VCaP (cell line): ENCODE measurements at regions not wholly inside any gene's neighbourhood (a gene's known extent, or its start where the extent isn't known, plus 50 kb on each side); places are given as distances from the start of the nearest gene placed in this dataset.

Experiments used
- H3K27ac ChIP-seq: fragments of 450-650 bp; 2 replicates; pipeline ENCODE4 v1.5.1; 2017
- TF ChIP-seq, protein P1 (sequence below): fragments of 450-650 bp; conservative IDR thresholded peaks from 2 replicates; pipeline ENCODE4 v1.5.1; 2017; ENCODE audit warnings: mild to moderate bottlenecking, moderate library complexity

DNA sequence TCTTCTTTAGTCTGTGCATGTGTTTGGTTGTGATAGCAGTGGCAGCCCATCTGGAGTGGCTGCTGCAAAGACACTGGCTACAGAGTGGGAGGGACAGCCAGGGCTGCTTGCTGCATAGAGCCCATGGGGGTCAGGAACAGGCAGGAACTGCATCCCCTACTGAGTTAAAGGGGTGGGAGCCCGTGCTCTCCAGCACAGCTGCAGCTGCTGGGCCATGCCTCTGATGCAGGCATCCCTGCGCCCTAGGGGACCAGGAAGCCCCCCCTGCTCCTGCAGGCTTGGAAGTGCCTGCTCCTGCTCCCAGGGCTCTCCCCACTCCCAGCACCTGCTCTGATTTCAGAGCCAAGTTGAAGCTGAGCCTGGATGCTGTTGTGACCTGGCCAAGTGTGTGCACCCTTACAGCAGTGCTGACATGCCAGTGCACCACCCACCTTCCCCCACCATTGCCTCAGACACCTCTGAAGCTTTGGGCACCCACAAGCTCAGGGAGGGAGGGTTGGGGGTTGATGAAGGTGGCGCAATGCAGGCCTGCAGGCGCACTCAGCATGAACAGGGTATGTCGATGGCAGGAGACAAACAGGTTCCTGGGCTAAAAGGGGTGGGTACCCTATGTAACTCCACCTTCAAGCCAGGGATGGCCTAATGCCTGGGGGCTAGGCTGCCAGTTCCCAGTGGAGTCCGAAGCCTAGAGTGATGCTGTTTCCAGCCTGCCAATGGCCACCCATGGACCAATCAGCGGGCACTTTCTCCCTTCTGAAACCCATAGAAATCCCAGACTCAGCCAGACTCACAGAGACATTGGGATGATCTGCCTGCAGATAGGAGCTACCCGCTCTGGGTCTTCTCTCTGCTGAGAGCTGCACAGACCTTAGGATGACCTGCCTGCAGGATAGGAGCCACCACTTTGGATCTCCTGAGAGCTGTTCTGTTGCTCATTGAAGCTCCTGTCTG lies 919.9 kb upstream of the MIR17HG start:
- TF ChIP-seq, protein P1, sequence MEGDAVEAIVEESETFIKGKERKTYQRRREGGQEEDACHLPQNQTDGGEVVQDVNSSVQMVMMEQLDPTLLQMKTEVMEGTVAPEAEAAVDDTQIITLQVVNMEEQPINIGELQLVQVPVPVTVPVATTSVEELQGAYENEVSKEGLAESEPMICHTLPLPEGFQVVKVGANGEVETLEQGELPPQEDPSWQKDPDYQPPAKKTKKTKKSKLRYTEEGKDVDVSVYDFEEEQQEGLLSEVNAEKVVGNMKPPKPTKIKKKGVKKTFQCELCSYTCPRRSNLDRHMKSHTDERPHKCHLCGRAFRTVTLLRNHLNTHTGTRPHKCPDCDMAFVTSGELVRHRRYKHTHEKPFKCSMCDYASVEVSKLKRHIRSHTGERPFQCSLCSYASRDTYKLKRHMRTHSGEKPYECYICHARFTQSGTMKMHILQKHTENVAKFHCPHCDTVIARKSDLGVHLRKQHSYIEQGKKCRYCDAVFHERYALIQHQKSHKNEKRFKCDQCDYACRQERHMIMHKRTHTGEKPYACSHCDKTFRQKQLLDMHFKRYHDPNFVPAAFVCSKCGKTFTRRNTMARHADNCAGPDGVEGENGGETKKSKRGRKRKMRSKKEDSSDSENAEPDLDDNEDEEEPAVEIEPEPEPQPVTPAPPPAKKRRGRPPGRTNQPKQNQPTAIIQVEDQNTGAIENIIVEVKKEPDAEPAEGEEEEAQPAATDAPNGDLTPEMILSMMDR: no peak

DNA sequence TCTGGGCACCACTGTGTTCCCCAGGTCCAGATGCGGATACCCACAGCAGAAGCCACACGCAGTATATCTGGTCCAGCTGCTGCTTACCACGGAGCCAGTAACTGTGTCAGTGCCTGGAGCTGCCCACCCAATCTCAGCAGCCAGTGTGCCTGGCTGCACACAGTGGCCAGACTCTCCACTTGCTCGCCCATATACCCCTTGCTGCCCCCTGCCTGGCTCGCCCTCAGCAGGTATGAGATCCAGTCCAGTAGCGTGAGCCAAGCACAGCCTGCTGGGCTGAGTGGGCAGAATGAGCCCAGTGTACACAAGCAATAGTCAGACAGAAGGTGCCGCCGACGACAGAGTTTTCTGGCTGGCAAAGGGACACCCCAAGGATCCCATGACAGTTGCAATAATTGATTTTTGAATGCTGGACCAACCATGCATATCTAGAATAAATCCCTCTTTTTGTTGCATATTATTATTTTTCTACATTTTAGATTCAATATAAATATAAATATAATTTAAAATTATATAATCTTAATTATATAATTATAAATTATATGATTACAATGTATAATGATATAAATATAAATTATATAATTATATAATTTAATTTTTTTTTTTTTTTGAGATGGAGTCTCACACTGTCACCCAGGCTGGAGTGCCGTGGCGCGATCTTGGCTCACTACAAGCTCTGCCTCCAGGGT lies 918.8 kb upstream of the MIR17HG start:
- H3K27ac ChIP-seq: no peak overlapping the region

More for the DNA sequence above, 919.9 kb upstream of the MIR17HG start:
- no peak overlapping the region for H3K27ac ChIP-seq

DNA sequence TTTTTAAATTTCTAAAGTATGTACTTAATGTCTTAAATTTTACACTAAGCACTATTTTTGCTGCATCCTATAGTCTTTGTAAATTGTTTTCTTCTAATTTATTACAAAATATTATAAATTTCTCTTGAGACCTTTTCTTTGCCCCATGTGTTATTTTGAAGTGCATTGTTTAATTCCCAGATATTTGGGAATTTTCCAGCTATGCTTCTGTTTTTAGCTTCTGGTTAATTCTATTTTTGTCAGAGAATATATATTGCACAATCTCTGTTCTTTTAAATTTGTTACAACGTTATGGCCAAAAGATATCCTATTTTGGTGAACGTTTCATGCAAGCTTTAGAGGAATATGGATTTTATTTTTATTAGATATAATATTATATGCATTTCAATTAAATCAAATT lies 917.4 kb upstream of the MIR17HG start:
- no peak overlapping the region for H3K27ac ChIP-seq
- TF ChIP-seq, protein P1: no peak

More for the DNA sequence above, 918.8 kb upstream of the MIR17HG start:
- TF ChIP-seq, protein P1: no peak

DNA sequence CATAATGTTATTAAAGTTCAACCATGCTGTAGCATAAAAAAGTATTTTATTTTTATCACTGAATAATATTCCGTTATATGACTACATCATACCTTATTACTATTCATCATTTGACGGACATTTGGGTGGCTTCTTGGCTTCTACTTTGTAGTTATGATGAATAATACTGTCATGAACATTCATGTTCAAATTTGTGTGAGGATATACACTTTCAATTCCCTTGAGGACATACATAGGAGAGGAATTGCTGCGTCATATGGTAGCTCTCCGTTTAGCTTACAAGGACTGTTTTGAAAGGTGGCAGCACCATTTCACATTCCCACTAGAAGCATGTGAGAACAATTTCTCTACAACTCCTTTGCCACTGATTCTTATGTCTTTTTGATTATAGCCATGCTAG lies 910.8 kb upstream of the MIR17HG start:
- TF ChIP-seq, protein P1: no peak
- H3K27ac ChIP-seq: no peak overlapping the region

DNA sequence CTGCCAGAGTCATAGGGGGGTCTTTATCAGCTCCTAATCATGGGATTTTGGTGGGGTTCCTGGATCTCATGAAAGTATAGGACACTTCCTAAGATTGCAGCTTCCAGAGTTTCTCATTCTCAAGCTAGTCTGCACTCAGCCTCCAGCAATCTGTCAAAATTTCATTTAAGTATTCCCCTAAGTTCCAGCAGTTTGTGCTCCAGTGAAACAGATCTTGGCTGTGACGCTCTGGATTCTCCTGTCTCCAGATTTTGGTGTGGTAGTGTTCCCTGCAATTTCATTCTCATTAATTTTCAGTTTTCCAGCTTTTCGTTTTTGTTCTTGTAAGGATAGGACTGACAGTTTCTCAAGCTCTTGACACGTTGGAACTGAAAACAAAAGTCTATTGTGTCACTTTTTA lies 908.9 kb upstream of the MIR17HG start:
- TF ChIP-seq, protein P1: no peak
- H3K27ac ChIP-seq: no peak overlapping the region

DNA sequence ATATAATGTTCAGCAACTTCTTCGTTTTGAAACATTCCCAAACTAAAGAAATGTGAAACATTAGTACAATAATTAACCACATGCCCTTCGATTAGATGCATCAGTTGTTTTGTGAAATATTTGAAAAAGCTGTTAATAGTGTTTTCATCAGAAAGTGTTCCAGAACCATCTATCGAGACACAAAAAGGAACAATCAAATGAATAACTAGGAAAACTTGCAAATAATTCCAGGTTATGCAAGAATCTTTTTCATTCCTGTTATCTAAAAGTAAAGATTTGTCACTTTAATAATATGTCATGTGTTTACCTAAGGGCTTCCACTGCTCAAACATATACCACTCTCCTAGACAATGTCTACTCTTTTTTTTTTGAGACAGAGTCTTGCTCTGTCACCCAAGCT lies 904.2 kb upstream of the MIR17HG start:
- TF ChIP-seq, protein P1: no peak
- H3K27ac ChIP-seq: no peak overlapping the region

DNA sequence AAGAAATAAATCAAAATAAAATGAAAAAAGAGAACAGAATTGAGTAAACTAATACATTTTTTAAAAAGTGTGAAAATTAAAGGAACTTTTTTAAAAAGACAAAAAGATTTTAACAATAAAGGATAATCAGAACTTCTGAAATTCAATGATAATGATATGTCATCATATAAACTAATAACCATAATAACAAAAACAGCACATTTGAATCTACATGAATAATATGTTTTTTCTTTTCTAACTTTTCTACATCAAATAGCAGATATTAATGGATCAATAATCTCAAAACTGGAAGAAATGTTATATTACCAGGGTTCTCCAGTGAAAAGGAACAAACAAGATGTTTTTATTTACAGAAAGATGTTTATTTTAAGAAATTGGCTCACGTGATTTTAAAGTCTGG lies 903.3 kb upstream of the MIR17HG start:
- TF ChIP-seq, protein P1: no peak
- H3K27ac ChIP-seq: no peak overlapping the region
